ENCODE measurements at regions not wholly inside any gene's neighbourhood (a gene's known extent, or its start where the extent isn't known, plus 50 kb on each side); places are given as distances from the start of the nearest gene placed in this dataset.
A peak's percentile ranks its signal among the peaks of the same experiment; 100 is the strongest.

DNA sequence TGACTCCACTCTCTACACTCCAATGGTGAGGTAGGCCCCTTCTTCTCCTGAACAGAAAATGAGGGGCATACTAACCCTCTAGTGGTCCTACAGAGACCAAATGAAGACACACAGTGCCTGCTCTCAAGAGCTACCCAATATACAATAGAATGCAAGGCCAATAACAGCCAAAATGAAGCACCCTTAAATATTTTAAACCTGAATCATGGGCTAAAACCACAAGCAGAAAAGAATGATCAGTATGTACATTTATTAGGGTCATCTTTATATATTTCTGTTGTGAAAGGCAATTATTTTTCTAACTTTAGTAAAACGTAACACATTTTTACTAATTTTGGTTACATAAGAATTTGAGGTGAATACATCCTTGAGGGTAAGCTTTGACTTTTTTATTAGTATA is 49.9 kb upstream of the COL1A2 start:
- no peaks in the 10 kb centered on the region for H3K79me2 ChIP-seq (ENCODE audit: insufficient read depth)
- H3K9me3 ChIP-seq: no peaks in the 10 kb centered on the region
- no peaks in the 10 kb centered on the region for H3K9me2 ChIP-seq
- peak overlapping the region; percentile 1; the same call in 1 of the 2 replicates for H2AFZ ChIP-seq (ENCODE audit: low read depth)
- H3K9ac ChIP-seq: peak overlapping the region; percentile 12; the same call in 1 of the 2 replicates
- peaks cover 59% of the 10 kb centered on the region for H3F3A ChIP-seq (replicated peaks; ENCODE audit: insufficient read depth)
- H4K20me1 ChIP-seq (ENCODE audit: insufficient read depth): no peaks in the 10 kb centered on the region
- H3K4me1 ChIP-seq (ENCODE audit: control insufficient read depth in 1 of 2, insufficient read depth in 2 of 2, low read depth in 1 of 2, low read length in 1 of 2): peaks cover 23 to 50% of the 10 kb centered on the region in 2 experiments
- H3K27ac ChIP-seq (ENCODE audit: low read depth in 2 of 2, low read length in 1 of 2): peak overlapping the region; percentile 44 to 98; a peak in 3 of 4 replicates
- 26% methylated on average over 1 of the region's 1 CpG for WGBS (ENCODE audit: low lambda C conversion rate)
- peak overlapping the region; percentile 19; the same call in 1 of the 2 replicates for H3K4me2 ChIP-seq
- ChIA-PET CTCF (no interaction called here), POLR2A (no interaction called here)
- no peaks in the 10 kb centered on the region for H3K36me3 ChIP-seq (replicated peaks in 1 of 2; ENCODE audit: control insufficient read depth in 1 of 2, insufficient read depth in 2 of 2, low read length in 1 of 2)
- no peaks in the 10 kb centered on the region for H3K27me3 ChIP-seq (ENCODE audit: insufficient read depth)
- H3K4me3 ChIP-seq (ENCODE audit: low read depth in 2 of 2, low read length in 1 of 2): no peak overlapping the region
- DNase-seq: no peak
- TF ChIP-seq SIN3A (IDR thresholded peaks at IDR 0.05; ENCODE audit: borderline replicate concordance, low read depth, low read length): no peak
- TF ChIP-seq SMC3 (IDR thresholded peaks at IDR 0.05; ENCODE audit: low read depth, low read length): no peak
- TF ChIP-seq, protein P1, sequence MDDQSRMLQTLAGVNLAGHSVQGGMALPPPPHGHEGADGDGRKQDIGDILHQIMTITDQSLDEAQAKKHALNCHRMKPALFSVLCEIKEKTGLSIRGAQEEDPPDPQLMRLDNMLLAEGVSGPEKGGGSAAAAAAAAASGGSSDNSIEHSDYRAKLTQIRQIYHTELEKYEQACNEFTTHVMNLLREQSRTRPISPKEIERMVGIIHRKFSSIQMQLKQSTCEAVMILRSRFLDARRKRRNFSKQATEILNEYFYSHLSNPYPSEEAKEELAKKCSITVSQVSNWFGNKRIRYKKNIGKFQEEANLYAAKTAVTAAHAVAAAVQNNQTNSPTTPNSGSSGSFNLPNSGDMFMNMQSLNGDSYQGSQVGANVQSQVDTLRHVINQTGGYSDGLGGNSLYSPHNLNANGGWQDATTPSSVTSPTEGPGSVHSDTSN (IDR thresholded peaks at IDR 0.05): peak; percentile 63
- TF ChIP-seq, protein P2, sequence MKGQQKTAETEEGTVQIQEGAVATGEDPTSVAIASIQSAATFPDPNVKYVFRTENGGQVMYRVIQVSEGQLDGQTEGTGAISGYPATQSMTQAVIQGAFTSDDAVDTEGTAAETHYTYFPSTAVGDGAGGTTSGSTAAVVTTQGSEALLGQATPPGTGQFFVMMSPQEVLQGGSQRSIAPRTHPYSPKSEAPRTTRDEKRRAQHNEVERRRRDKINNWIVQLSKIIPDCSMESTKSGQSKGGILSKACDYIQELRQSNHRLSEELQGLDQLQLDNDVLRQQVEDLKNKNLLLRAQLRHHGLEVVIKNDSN (IDR thresholded peaks at IDR 0.05; ENCODE audit: borderline replicate concordance, low read depth): no peak
- no peak for TF ChIP-seq GATA2 (CRISPR knock-in tag; IDR thresholded peaks at IDR 0.05)
- TF ChIP-seq GABPA (IDR thresholded peaks at IDR 0.05; ENCODE audit: low read depth): no peak
- TF ChIP-seq, protein P3, sequence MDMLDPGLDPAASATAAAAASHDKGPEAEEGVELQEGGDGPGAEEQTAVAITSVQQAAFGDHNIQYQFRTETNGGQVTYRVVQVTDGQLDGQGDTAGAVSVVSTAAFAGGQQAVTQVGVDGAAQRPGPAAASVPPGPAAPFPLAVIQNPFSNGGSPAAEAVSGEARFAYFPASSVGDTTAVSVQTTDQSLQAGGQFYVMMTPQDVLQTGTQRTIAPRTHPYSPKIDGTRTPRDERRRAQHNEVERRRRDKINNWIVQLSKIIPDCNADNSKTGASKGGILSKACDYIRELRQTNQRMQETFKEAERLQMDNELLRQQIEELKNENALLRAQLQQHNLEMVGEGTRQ (IDR thresholded peaks at IDR 0.05; ENCODE audit: borderline replicate concordance, low read depth, low read length): no peak
- TF ChIP-seq, protein P4, sequence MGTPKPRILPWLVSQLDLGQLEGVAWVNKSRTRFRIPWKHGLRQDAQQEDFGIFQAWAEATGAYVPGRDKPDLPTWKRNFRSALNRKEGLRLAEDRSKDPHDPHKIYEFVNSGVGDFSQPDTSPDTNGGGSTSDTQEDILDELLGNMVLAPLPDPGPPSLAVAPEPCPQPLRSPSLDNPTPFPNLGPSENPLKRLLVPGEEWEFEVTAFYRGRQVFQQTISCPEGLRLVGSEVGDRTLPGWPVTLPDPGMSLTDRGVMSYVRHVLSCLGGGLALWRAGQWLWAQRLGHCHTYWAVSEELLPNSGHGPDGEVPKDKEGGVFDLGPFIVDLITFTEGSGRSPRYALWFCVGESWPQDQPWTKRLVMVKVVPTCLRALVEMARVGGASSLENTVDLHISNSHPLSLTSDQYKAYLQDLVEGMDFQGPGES (IDR thresholded peaks at IDR 0.05; ENCODE audit: low read depth, low read length): no peak
- peak; percentile 63; the same call in 1 of the 2 replicates for TF ChIP-seq FOSL2 (IDR thresholded peaks at IDR 0.05; ENCODE audit: borderline replicate concordance, low read depth)
- no peak for TF ChIP-seq RCOR1 (IDR thresholded peaks at IDR 0.05; ENCODE audit: low read length)
- TF ChIP-seq, protein P5, sequence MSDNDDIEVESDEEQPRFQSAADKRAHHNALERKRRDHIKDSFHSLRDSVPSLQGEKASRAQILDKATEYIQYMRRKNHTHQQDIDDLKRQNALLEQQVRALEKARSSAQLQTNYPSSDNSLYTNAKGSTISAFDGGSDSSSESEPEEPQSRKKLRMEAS (IDR thresholded peaks at IDR 0.05; ENCODE audit: low read depth): no peak
- 0 out of 2 replicates have a peak, but pooled peaks have one; percentile 33 for TF ChIP-seq MEF2A (IDR thresholded peaks at IDR 0.05; ENCODE audit: borderline replicate concordance, low read depth)
- no peak for TF ChIP-seq CHD2 (IDR thresholded peaks at IDR 0.05; ENCODE audit: low read length, partially characterized antibody)
- no peak for TF ChIP-seq NRF1 (IDR thresholded peaks at IDR 0.05; ENCODE audit: low read depth, low read length)
- no peak for TF ChIP-seq FOXJ3 (CRISPR knock-in tag; IDR thresholded peaks at IDR 0.05)
- TF ChIP-seq ELF1 (IDR thresholded peaks at IDR 0.05): no peak
- no peak for TF ChIP-seq YY1 (IDR thresholded peaks at IDR 0.05; ENCODE audit: low read depth)
- TF ChIP-seq, protein P6, sequence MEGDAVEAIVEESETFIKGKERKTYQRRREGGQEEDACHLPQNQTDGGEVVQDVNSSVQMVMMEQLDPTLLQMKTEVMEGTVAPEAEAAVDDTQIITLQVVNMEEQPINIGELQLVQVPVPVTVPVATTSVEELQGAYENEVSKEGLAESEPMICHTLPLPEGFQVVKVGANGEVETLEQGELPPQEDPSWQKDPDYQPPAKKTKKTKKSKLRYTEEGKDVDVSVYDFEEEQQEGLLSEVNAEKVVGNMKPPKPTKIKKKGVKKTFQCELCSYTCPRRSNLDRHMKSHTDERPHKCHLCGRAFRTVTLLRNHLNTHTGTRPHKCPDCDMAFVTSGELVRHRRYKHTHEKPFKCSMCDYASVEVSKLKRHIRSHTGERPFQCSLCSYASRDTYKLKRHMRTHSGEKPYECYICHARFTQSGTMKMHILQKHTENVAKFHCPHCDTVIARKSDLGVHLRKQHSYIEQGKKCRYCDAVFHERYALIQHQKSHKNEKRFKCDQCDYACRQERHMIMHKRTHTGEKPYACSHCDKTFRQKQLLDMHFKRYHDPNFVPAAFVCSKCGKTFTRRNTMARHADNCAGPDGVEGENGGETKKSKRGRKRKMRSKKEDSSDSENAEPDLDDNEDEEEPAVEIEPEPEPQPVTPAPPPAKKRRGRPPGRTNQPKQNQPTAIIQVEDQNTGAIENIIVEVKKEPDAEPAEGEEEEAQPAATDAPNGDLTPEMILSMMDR (IDR thresholded peaks at IDR 0.05): peak; percentile 11; the same call in 1 of the 2 replicates
- peak; percentile 83; the same call in 1 of the 2 replicates for TF ChIP-seq TEAD4 (IDR thresholded peaks at IDR 0.05; ENCODE audit: borderline replicate concordance, insufficient read depth)
- TF ChIP-seq JUND (IDR thresholded peaks at IDR 0.05): peak; percentile 80
- TF ChIP-seq EZH2phosphoT487 (IDR thresholded peaks at IDR 0.05; ENCODE audit: borderline replicate concordance, low read depth): no peak
- TF ChIP-seq, protein P7, sequence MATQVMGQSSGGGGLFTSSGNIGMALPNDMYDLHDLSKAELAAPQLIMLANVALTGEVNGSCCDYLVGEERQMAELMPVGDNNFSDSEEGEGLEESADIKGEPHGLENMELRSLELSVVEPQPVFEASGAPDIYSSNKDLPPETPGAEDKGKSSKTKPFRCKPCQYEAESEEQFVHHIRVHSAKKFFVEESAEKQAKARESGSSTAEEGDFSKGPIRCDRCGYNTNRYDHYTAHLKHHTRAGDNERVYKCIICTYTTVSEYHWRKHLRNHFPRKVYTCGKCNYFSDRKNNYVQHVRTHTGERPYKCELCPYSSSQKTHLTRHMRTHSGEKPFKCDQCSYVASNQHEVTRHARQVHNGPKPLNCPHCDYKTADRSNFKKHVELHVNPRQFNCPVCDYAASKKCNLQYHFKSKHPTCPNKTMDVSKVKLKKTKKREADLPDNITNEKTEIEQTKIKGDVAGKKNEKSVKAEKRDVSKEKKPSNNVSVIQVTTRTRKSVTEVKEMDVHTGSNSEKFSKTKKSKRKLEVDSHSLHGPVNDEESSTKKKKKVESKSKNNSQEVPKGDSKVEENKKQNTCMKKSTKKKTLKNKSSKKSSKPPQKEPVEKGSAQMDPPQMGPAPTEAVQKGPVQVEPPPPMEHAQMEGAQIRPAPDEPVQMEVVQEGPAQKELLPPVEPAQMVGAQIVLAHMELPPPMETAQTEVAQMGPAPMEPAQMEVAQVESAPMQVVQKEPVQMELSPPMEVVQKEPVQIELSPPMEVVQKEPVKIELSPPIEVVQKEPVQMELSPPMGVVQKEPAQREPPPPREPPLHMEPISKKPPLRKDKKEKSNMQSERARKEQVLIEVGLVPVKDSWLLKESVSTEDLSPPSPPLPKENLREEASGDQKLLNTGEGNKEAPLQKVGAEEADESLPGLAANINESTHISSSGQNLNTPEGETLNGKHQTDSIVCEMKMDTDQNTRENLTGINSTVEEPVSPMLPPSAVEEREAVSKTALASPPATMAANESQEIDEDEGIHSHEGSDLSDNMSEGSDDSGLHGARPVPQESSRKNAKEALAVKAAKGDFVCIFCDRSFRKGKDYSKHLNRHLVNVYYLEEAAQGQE (IDR thresholded peaks at IDR 0.05; ENCODE audit: low read depth, low read length): no peak
- peak in 1 of 2 experiments; percentile 71; a peak in 1 of 4 replicates for TF ChIP-seq EP300 (IDR thresholded peaks at IDR 0.05; ENCODE audit: borderline replicate concordance in 1 of 2, low read depth in 1 of 2, low read length in 1 of 2)
- no peak for TF ChIP-seq FOXM1 (IDR thresholded peaks at IDR 0.05; ENCODE audit: low read depth)
- peak; percentile 71 for TF ChIP-seq TCF12 (IDR thresholded peaks at IDR 0.05)
- TF ChIP-seq RXRA (IDR thresholded peaks at IDR 0.05; ENCODE audit: borderline replicate concordance, low read depth): no peak

Data from SK-N-SH (cell line).